ENCODE measurements at regions not wholly inside any gene's neighbourhood (a gene's known extent, or its start where the extent isn't known, plus 50 kb on each side); places are given as distances from the start of the nearest gene placed in this dataset.

DNA sequence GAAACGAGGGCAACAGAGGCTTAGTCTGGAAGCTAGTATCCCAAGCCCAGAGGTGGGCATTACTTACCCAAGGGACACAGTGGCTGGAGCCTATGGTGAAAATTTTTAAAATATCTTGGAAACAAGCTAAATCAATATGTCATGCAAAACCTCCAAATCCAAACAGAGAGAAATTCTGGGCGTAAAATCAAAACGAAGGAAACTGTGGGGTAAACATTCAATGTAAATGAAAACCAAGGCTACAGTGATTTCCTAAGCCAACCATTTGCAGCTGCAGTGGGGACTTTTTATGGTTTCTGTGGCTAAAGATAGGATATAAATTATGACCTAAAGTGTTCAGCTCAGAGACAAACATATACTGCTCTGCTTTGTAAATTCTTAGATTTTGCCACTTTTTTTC lies 507.7 kb upstream of the DIAPH2 start:
- TF ChIP-seq FOXP2 (optimal IDR thresholded peaks at IDR 0.05; ENCODE audit: borderline replicate concordance, extremely low read depth, extremely low read length, insufficient read depth): no peak
- TF ChIP-seq, protein P1, sequence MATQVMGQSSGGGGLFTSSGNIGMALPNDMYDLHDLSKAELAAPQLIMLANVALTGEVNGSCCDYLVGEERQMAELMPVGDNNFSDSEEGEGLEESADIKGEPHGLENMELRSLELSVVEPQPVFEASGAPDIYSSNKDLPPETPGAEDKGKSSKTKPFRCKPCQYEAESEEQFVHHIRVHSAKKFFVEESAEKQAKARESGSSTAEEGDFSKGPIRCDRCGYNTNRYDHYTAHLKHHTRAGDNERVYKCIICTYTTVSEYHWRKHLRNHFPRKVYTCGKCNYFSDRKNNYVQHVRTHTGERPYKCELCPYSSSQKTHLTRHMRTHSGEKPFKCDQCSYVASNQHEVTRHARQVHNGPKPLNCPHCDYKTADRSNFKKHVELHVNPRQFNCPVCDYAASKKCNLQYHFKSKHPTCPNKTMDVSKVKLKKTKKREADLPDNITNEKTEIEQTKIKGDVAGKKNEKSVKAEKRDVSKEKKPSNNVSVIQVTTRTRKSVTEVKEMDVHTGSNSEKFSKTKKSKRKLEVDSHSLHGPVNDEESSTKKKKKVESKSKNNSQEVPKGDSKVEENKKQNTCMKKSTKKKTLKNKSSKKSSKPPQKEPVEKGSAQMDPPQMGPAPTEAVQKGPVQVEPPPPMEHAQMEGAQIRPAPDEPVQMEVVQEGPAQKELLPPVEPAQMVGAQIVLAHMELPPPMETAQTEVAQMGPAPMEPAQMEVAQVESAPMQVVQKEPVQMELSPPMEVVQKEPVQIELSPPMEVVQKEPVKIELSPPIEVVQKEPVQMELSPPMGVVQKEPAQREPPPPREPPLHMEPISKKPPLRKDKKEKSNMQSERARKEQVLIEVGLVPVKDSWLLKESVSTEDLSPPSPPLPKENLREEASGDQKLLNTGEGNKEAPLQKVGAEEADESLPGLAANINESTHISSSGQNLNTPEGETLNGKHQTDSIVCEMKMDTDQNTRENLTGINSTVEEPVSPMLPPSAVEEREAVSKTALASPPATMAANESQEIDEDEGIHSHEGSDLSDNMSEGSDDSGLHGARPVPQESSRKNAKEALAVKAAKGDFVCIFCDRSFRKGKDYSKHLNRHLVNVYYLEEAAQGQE (IDR thresholded peaks at IDR 0.05; ENCODE audit: insufficient read depth in 1 of 2, low read depth in 2 of 2, low read length in 2 of 2): no peak
- no peak for TF ChIP-seq TAF1 (IDR thresholded peaks at IDR 0.05; ENCODE audit: borderline replicate concordance, insufficient read depth, low read length)
- TF ChIP-seq POLR2AphosphoS5 (IDR thresholded peaks at IDR 0.05; ENCODE audit: low read depth, low read length): no peak
- no peak for TF ChIP-seq SIN3A (IDR thresholded peaks at IDR 0.05; ENCODE audit: borderline replicate concordance, insufficient read depth, low read length)

DNA sequence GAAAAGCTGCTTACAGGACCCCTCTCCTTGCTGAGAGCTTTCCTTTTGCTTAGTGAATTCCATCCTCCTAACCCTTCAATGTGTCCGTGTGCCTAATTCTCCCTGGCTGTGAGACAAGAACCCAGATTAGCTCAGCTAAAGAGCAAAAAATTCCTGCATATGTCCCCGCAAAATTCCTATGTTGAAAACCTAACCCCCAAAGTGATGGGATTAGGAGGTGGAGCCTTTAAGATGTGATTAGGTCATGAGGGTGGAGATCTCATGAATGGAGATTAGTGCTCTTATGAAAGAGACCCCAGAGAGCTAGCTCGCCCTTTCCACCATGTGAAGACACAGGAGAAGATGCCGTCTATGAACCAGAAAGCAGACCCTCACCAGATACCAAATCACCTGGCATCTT lies 503.0 kb upstream of the DIAPH2 start:
- TF ChIP-seq SIN3A (IDR thresholded peaks at IDR 0.05; ENCODE audit: borderline replicate concordance, insufficient read depth, low read length) (no peak), POLR2AphosphoS5 (IDR thresholded peaks at IDR 0.05; ENCODE audit: low read depth, low read length) (no peak), FOXP2 (optimal IDR thresholded peaks at IDR 0.05; ENCODE audit: borderline replicate concordance, extremely low read depth, extremely low read length, insufficient read depth) (no peak), TAF1 (IDR thresholded peaks at IDR 0.05; ENCODE audit: borderline replicate concordance, insufficient read depth, low read length) (no peak)
- TF ChIP-seq, protein P1 (IDR thresholded peaks at IDR 0.05; ENCODE audit: insufficient read depth in 1 of 2, low read depth in 2 of 2, low read length in 2 of 2): no peak

DNA sequence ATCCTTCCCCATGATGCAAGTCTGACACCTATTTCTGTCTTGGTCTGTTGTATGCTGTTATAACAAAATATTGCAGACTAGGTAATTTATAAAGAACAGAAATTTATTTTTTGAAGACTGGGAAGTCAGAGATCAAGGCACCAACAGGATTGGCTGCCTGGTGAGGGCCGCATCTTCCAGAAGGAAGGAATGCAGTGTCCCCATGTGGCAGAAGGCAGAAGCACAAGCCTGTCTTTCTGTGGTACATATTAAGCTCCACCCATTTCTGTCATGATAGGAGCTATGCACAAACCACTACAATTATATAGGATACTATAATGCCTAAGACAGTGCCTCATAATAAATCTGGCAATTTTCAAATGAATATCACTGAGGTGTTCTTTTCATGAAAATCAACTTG lies 502.3 kb upstream of the DIAPH2 start:
- TF ChIP-seq SIN3A (IDR thresholded peaks at IDR 0.05; ENCODE audit: borderline replicate concordance, insufficient read depth, low read length) (no peak), POLR2AphosphoS5 (IDR thresholded peaks at IDR 0.05; ENCODE audit: low read depth, low read length) (no peak), FOXP2 (optimal IDR thresholded peaks at IDR 0.05; ENCODE audit: borderline replicate concordance, extremely low read depth, extremely low read length, insufficient read depth) (no peak), TAF1 (IDR thresholded peaks at IDR 0.05; ENCODE audit: borderline replicate concordance, insufficient read depth, low read length) (no peak)
- TF ChIP-seq, protein P1 (IDR thresholded peaks at IDR 0.05; ENCODE audit: insufficient read depth in 1 of 2, low read depth in 2 of 2, low read length in 2 of 2): no peak

DNA sequence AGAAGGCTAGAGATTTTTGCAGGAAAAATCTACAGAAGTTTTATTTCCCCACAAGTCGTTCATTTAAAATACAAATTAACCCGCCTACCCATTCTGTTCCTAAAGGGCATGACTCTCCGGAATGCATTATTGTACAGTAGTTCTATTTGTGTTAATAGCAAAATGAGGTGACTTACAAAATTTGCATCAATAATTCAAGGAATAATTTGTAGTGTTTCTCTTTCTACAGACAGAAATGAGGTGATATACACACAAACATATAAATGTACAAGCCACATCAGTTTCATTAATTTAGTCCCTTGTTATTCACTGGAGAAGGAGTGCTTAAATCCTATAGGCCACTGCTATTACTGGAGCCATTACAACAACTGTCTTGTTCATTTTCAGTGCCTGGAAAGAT lies 501.3 kb upstream of the DIAPH2 start:
- TF ChIP-seq, protein P1 (IDR thresholded peaks at IDR 0.05; ENCODE audit: insufficient read depth in 1 of 2, low read depth in 2 of 2, low read length in 2 of 2): no peak
- no peak for TF ChIP-seq POLR2AphosphoS5 (IDR thresholded peaks at IDR 0.05; ENCODE audit: low read depth, low read length)
- TF ChIP-seq TAF1 (IDR thresholded peaks at IDR 0.05; ENCODE audit: borderline replicate concordance, insufficient read depth, low read length): no peak
- no peak for TF ChIP-seq SIN3A (IDR thresholded peaks at IDR 0.05; ENCODE audit: borderline replicate concordance, insufficient read depth, low read length)
- TF ChIP-seq FOXP2 (optimal IDR thresholded peaks at IDR 0.05; ENCODE audit: borderline replicate concordance, extremely low read depth, extremely low read length, insufficient read depth): no peak

DNA sequence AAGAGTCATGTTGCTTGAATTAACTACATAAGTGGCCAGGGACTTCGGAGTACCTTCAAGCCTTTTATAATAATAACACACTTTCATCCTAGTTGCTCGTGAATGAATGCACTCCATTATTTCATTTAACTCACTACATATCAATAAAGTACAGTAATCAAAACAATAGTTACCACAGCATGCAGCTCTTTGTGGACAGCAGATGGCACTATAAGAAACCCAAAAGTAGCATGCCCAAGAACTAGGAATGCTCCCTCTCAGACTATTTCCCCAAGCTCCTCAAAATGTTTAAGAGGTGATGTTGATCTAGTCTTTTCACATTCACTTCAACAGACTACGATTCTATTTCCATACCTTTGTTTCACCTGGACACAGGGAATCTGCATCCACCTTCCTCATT lies 500.8 kb upstream of the DIAPH2 start:
- no peak for TF ChIP-seq POLR2AphosphoS5 (IDR thresholded peaks at IDR 0.05; ENCODE audit: low read depth, low read length)
- TF ChIP-seq, protein P1 (IDR thresholded peaks at IDR 0.05; ENCODE audit: insufficient read depth in 1 of 2, low read depth in 2 of 2, low read length in 2 of 2): no peak
- TF ChIP-seq SIN3A (IDR thresholded peaks at IDR 0.05; ENCODE audit: borderline replicate concordance, insufficient read depth, low read length): no peak
